SU-DHL-6 (cell line): ENCODE measurements at regions not wholly inside any gene's neighbourhood (a gene's known extent, or its start where the extent isn't known, plus 50 kb on each side); places are given as distances from the start of the nearest gene placed in this dataset.

Experiments used
- EZH2phosphoT487 ChIP-seq: fragments of 200-600 bp; sonication (generic), shearing (Covaris generic); conservative IDR thresholded peaks from 2 replicates; pipeline ENCODE4 v1.6.1; 2018; ENCODE audit warnings: mild to moderate bottlenecking, antibody characterized with exemption, low read length, moderate library complexity, mixed read lengths
- TF ChIP-seq, protein P1 (sequence below): fragments of 200-600 bp; sonication (generic); IDR thresholded peaks from one replicate; pipeline ENCODE4 v1.5.1; 2017; ENCODE audit warnings: antibody characterized with exemption, mild to moderate bottlenecking, low read length, moderate library complexity; ENCODE audit not compliant: insufficient read depth, poor library complexity, severe bottlenecking

DNA sequence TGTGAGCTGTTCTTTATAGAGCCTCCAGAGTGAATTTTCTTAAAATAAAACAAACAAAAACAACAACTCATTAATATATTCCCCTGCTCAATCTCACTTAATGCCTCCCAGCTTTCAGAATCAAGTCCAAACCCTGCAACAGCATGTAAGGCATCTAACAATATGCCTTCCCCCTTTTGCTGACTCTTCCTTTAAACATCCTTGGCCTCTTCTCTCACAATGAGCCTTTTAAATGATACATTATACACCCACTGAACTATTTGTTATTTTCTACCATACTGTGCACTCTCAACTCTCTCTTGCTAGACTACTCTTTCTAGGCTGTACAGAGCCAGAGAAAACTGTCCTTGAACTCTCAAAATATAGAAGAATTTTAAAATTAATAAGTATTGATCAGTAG is 115.2 kb upstream of the SNX7 start:
- TF ChIP-seq, protein P1, sequence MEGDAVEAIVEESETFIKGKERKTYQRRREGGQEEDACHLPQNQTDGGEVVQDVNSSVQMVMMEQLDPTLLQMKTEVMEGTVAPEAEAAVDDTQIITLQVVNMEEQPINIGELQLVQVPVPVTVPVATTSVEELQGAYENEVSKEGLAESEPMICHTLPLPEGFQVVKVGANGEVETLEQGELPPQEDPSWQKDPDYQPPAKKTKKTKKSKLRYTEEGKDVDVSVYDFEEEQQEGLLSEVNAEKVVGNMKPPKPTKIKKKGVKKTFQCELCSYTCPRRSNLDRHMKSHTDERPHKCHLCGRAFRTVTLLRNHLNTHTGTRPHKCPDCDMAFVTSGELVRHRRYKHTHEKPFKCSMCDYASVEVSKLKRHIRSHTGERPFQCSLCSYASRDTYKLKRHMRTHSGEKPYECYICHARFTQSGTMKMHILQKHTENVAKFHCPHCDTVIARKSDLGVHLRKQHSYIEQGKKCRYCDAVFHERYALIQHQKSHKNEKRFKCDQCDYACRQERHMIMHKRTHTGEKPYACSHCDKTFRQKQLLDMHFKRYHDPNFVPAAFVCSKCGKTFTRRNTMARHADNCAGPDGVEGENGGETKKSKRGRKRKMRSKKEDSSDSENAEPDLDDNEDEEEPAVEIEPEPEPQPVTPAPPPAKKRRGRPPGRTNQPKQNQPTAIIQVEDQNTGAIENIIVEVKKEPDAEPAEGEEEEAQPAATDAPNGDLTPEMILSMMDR = no peak
- TF ChIP-seq EZH2phosphoT487 = no peak
